ENCODE measurements at regions not wholly inside any gene's neighbourhood (a gene's known extent, or its start where the extent isn't known, plus 50 kb on each side); places are given as distances from the start of the nearest gene placed in this dataset.

DNA sequence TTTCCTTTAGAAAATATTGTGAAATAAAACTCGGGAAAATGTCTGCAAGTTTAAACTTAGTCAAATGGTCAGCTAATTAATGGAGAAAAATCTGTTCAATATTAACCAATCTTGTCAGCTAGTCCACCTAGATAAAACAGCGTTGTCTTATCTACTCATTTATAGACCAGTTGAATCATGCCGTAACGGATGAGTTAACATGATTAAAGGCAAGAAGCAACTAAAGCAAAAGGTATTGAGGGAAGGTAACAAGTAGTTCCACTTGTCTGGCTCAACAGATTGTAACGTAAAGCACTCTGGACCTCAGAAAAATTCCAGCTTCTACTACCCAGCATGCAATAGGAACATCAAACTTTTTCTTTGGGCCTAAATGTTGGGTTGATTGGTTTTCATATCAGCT lies 958.2 kb downstream of the DIAPH3 start:
- H3K79me2 ChIP-seq (ENCODE audit: low read length) = no peaks in the 10 kb centered on the region
- H4K20me1 ChIP-seq (ENCODE audit: low read length) = no peaks in the 10 kb centered on the region
- peaks cover 5% of the 10 kb centered on the region for H3K27me3 ChIP-seq (ENCODE audit: low read length)
- no peaks in the 10 kb centered on the region for H3K9me3 ChIP-seq (ENCODE audit: low read length)
- H3K36me3 ChIP-seq (ENCODE audit: low read depth, low read length) = no peaks in the 10 kb centered on the region
- intact Hi-C loops (cut with micrococcal nuclease) = no loop called here
- H3K9me2 ChIP-seq (replicated peaks; ENCODE audit: low read length) = no peaks in the 10 kb centered on the region
- ChIA-PET POLR2A (ENCODE audit: unreplicated experiment) (no interaction called here), CTCF (no interaction called here)
- H2AFZ ChIP-seq (ENCODE audit: low read length) = no peak overlapping the region
- H3K4me3 ChIP-seq (ENCODE audit: low read length) = no peak overlapping the region
- H3K4me1 ChIP-seq (ENCODE audit: insufficient read depth, low read length) = no peaks in the 10 kb centered on the region
- H3K4me2 ChIP-seq (ENCODE audit: low read length) = no peak overlapping the region
- no peak for ATAC-seq
- no peaks in the 10 kb centered on the region for H3F3A ChIP-seq (ENCODE audit: low read length, unreplicated experiment)
- no peak overlapping the region for H3K9ac ChIP-seq (ENCODE audit: low read length)
- H3K27ac ChIP-seq (ENCODE audit: low read length) = no peak overlapping the region
- no peak for TF ChIP-seq EZH2phosphoT487 (IDR thresholded peaks at IDR 0.05; ENCODE audit: borderline replicate concordance, low read length)
- TF ChIP-seq, protein P1, sequence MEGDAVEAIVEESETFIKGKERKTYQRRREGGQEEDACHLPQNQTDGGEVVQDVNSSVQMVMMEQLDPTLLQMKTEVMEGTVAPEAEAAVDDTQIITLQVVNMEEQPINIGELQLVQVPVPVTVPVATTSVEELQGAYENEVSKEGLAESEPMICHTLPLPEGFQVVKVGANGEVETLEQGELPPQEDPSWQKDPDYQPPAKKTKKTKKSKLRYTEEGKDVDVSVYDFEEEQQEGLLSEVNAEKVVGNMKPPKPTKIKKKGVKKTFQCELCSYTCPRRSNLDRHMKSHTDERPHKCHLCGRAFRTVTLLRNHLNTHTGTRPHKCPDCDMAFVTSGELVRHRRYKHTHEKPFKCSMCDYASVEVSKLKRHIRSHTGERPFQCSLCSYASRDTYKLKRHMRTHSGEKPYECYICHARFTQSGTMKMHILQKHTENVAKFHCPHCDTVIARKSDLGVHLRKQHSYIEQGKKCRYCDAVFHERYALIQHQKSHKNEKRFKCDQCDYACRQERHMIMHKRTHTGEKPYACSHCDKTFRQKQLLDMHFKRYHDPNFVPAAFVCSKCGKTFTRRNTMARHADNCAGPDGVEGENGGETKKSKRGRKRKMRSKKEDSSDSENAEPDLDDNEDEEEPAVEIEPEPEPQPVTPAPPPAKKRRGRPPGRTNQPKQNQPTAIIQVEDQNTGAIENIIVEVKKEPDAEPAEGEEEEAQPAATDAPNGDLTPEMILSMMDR (conservative IDR thresholded peaks at IDR 0.05; ENCODE audit: low read depth, low read length) = no peak
- TF ChIP-seq EZH2 (IDR thresholded peaks at IDR 0.05; ENCODE audit: low read length, unreplicated experiment) = no peak
- BruUV-seq (replicated peaks) = no TSS peak
- DNase-seq = no peak

DNA sequence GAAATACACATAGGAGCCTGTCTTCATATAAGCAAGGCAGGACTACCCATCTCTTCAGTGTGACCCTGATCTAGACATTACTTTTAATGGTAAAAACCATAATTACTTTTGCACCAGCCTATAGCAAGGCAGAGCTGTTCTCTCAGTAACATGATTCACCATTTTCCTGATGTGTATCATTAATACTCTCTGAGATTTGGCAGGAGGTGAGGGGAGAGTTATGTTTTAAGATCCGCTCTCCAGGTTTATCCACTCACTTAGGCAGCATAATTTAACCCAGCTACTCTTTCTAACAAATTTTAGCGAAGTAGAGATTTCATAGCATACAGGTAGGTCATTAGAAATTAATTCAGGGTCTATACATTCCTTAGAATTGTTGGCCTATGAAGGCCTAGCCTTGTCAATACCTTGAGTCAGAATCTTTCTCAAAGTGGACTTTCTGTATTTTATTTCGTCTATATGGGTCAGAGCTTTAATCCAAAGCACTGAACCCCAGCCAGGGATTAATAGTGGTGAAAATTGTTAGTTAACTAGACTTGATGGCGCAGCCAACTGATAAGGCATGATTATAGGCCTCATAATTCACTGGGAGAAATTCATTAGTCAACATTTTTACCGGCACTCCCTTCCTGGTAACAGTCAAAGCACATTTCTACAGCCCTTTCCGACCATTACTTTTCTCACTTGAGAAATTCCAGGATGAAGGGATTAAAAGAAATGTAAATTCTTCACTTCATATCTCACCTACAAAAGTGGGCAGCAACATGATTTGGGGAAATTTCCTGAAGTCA lies 955.1 kb downstream of the DIAPH3 start:
- ChIA-PET CTCF (no interaction called here), POLR2A (ENCODE audit: unreplicated experiment) (no interaction called here)
- BruUV-seq (replicated peaks) = no TSS peak
- H3K9ac ChIP-seq (ENCODE audit: low read length) = no peak overlapping the region
- H3K4me2 ChIP-seq (ENCODE audit: low read length) = no peak overlapping the region
- H3K4me1 ChIP-seq (ENCODE audit: insufficient read depth, low read length) = no peaks in the 10 kb centered on the region
- no peak overlapping the region for H2AFZ ChIP-seq (ENCODE audit: low read length)
- H3F3A ChIP-seq (ENCODE audit: low read length, unreplicated experiment) = no peaks in the 10 kb centered on the region
- no peaks in the 10 kb centered on the region for H3K79me2 ChIP-seq (ENCODE audit: low read length)
- peaks cover 33% of the 10 kb centered on the region for H3K27me3 ChIP-seq (ENCODE audit: low read length)
- intact Hi-C loops (cut with micrococcal nuclease) = no loop called here
- ATAC-seq = no peak
- H3K9me3 ChIP-seq (ENCODE audit: low read length) = no peaks in the 10 kb centered on the region
- H3K4me3 ChIP-seq (ENCODE audit: low read length) = no peak overlapping the region
- no peaks in the 10 kb centered on the region for H3K36me3 ChIP-seq (ENCODE audit: low read depth, low read length)
- no peak for DNase-seq
- no peaks in the 10 kb centered on the region for H4K20me1 ChIP-seq (ENCODE audit: low read length)
- H3K9me2 ChIP-seq (replicated peaks; ENCODE audit: low read length) = no peaks in the 10 kb centered on the region
- no peak overlapping the region for H3K27ac ChIP-seq (ENCODE audit: low read length)
- TF ChIP-seq EZH2phosphoT487 (IDR thresholded peaks at IDR 0.05; ENCODE audit: borderline replicate concordance, low read length) = no peak
- TF ChIP-seq, protein P1 (conservative IDR thresholded peaks at IDR 0.05; ENCODE audit: low read depth, low read length) = no peak
- TF ChIP-seq EZH2 (IDR thresholded peaks at IDR 0.05; ENCODE audit: low read length, unreplicated experiment) = no peak

DNA sequence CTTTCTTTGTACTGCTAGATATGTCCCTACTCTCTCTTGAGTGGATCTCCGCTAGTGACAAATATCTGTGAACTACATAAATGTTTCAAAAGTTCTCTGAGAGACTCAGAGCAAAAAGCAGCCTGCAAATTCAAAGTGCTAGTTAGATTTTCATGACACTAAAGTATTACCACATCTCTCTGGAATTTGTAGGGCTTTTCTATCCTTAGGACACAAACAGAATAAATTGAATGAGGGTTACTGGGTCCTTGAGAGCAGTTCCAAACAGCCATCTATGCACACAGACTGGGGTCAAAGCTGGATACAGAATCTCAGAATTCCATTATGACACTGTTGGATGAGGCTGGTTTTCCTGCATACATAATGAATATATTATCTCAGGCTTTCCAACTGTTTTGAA lies 953.2 kb downstream of the DIAPH3 start:
- no peaks in the 10 kb centered on the region for H3K9me3 ChIP-seq (ENCODE audit: low read length)
- H3K27me3 ChIP-seq (ENCODE audit: low read length) = peaks cover 39% of the 10 kb centered on the region
- no TSS peak for BruUV-seq (replicated peaks)
- POLR2A ChIA-PET (ENCODE audit: unreplicated experiment) = no interaction called here
- no peaks in the 10 kb centered on the region for H3K36me3 ChIP-seq (ENCODE audit: low read depth, low read length)
- no peak overlapping the region for H3K4me3 ChIP-seq (ENCODE audit: low read length)
- ATAC-seq (no peak), DNase-seq (no peak)
- H3K4me2 ChIP-seq (ENCODE audit: low read length) = no peak overlapping the region
- TF ChIP-seq EZH2 (IDR thresholded peaks at IDR 0.05; ENCODE audit: low read length, unreplicated experiment) = no peak
- TF ChIP-seq, protein P1 (conservative IDR thresholded peaks at IDR 0.05; ENCODE audit: low read depth, low read length) = no peak
- no peak overlapping the region for H2AFZ ChIP-seq (ENCODE audit: low read length)
- intact Hi-C loops (cut with micrococcal nuclease) = no loop called here
- H4K20me1 ChIP-seq (ENCODE audit: low read length) = no peaks in the 10 kb centered on the region
- H3K27ac ChIP-seq (ENCODE audit: low read length) = no peak overlapping the region
- no peaks in the 10 kb centered on the region for H3K9me2 ChIP-seq (replicated peaks; ENCODE audit: low read length)
- H3K4me1 ChIP-seq (ENCODE audit: insufficient read depth, low read length) = no peaks in the 10 kb centered on the region
- H3K9ac ChIP-seq (ENCODE audit: low read length) = no peak overlapping the region
- H3K79me2 ChIP-seq (ENCODE audit: low read length) = no peaks in the 10 kb centered on the region
- CTCF ChIA-PET = no interaction called here
- H3F3A ChIP-seq (ENCODE audit: low read length, unreplicated experiment) = no peaks in the 10 kb centered on the region
